ENCODE measurements at regions not wholly inside any gene's neighbourhood (a gene's known extent, or its start where the extent isn't known, plus 50 kb on each side); places are given as distances from the start of the nearest gene placed in this dataset.

DNA sequence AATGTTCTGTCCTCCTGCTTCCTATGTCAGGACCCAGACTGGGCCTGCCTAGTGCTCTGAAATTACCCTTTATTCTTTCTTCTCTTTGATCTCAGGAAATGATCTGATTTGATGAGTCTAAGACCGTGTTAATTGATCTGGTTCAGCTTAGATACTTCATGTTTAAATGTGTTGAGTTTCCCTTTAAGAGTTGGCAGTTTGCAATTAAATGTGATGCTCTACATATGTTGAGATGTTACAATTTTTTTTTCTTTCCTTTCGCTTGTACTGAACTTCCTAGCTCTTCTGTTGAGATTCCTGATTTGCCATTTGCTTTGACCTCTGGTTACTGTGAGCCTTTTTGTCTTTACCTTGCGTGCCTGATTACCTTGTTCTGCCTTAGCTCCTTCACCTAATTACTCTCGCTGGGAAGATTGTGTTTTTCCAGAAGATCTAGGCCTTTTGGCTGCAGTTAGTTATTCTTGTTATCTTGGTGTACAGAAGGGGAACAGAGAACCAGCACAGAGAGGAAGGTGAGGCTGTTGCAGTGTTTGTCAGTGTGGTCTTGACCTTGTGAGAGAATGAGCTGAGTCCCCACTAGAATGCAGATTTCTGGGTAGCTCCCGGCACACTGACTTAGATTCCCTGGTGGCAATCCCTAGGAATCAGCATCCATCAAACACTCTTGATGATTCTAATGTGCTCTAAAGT, 203.6 kb downstream of the EDEM1 start:
- Mint-ChIP-seq H3K9me3 (no peaks in the 10 kb centered on the region), H3K4me1 (ENCODE audit: low read depth) (peaks cover 20% of the 10 kb centered on the region), H3K27me3 (no peaks in the 10 kb centered on the region), H3K27ac (no peak overlapping the region), H3K36me3 (ENCODE audit: low read depth) (no peaks in the 10 kb centered on the region), H3K4me3 (no peak overlapping the region)
- intact Hi-C loops (cut with micrococcal nuclease), result no loop called here

GRCh38 chr3:5401002-5401401, 213.5 kb downstream of the EDEM1 start:
- Mint-ChIP-seq H3K4me1 (ENCODE audit: low read depth) (no peaks in the 10 kb centered on the region), H3K9me3 (peaks cover 10% of the 10 kb centered on the region), H3K27me3 (no peaks in the 10 kb centered on the region), H3K4me3 (no peak overlapping the region), H3K27ac (no peak overlapping the region), H3K36me3 (ENCODE audit: low read depth) (no peaks in the 10 kb centered on the region)
- intact Hi-C loops (cut with micrococcal nuclease), result no loop called here

DNA sequence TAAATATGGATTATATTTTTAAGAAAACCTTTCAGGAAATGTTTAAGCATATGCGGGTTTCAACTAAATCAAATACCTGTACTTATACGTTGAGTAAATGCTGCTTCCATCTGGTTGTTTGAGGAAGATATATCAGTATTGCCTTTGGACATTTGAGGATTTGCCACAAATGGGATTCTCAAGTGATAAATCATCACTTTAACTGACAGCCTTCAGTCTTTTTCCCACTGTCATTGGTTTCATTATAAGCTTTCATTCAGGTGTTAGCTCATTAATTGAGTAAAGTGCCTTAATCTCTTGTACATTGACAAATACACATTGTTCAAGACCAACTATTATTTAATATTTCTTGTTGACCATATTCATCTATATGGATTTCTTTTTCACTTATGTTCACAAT, 217.2 kb downstream of the EDEM1 start:
- Mint-ChIP-seq H3K27me3 (no peaks in the 10 kb centered on the region), H3K4me3 (no peak overlapping the region), H3K36me3 (ENCODE audit: low read depth) (no peaks in the 10 kb centered on the region), H3K4me1 (ENCODE audit: low read depth) (no peaks in the 10 kb centered on the region), H3K27ac (no peak overlapping the region), H3K9me3 (peaks cover 10% of the 10 kb centered on the region)
- intact Hi-C loops (cut with micrococcal nuclease), result no loop called here

GRCh38 chr3:5411786-5412185, 224.3 kb downstream of the EDEM1 start:
- no peak overlapping the region for H3K4me3 Mint-ChIP-seq
- H3K9me3 Mint-ChIP-seq, result peaks cover 22% of the 10 kb centered on the region
- H3K4me1 Mint-ChIP-seq (ENCODE audit: low read depth), result no peaks in the 10 kb centered on the region
- no peak overlapping the region for H3K27ac Mint-ChIP-seq
- no peaks in the 10 kb centered on the region for H3K36me3 Mint-ChIP-seq (ENCODE audit: low read depth)
- H3K27me3 Mint-ChIP-seq, result peaks cover 2% of the 10 kb centered on the region
- intact Hi-C loops (cut with micrococcal nuclease), result no loop called here

DNA sequence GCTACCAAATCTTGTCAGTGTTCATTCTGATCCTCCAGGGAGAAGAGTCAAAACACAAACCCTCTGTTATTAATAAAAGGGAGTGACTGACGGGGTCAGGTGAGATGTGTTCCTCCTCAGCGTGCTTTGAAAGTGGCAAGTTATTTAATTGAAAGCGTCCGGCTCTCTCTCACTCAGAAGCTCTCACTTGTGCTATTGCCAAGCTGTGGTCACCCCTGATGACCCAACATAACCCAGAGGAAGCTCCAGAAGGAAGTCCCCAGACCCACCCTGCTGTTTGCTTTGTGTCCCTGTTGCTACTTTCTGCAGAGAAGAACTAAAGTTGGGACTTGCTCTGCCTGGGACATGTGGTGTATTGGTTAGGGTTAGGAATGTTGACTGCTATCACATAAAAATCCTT, 235.6 kb downstream of the EDEM1 start:
- Mint-ChIP-seq H3K4me1 (ENCODE audit: low read depth) (peaks cover 47% of the 10 kb centered on the region), H3K9me3 (no peaks in the 10 kb centered on the region), H3K27ac (peak overlapping the region; percentile 86), H3K27me3 (peaks cover 11% of the 10 kb centered on the region), H3K4me3 (peak overlapping the region; percentile 42), H3K36me3 (ENCODE audit: low read depth) (no peaks in the 10 kb centered on the region)
- intact Hi-C loops (cut with micrococcal nuclease), result loop anchor here (10.0 kb wide), 1 partner anchor 118 kb away; no protein-coding TSS in a partner anchor

GRCh38 chr3:5423523-5423922, 236.0 kb downstream of the EDEM1 start:
- no peaks in the 10 kb centered on the region for H3K9me3 Mint-ChIP-seq
- H3K27me3 Mint-ChIP-seq, result peaks cover 15% of the 10 kb centered on the region
- H3K4me3 Mint-ChIP-seq, result peak overlapping the region; percentile 42
- peak overlapping the region; percentile 86 for H3K27ac Mint-ChIP-seq
- intact Hi-C loops (cut with micrococcal nuclease), result loop anchor here (10.0 kb wide), 1 partner anchor 119 kb away; no protein-coding TSS in a partner anchor
- no peaks in the 10 kb centered on the region for H3K36me3 Mint-ChIP-seq (ENCODE audit: low read depth)
- peaks cover 52% of the 10 kb centered on the region for H3K4me1 Mint-ChIP-seq (ENCODE audit: low read depth)

DNA sequence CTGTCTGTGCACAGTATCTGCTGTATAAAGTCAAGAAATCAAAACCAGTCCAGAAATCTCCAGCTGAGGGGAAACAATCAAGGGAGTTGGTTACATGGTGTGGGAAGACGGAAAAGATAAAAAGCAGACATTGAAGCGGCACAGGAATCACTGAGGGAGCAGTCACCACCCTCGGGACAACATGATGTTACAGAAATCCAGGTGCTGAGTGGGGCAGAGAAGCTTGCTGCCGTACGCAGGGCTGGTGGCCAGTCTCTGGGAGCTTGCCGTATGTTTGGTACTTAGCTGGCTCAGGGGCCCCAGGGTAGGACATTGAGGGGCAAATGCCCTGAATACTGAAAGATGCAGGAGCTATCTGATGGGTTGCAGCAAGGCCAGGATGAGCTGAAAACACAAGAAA, 237.9 kb downstream of the EDEM1 start:
- peaks cover 63% of the 10 kb centered on the region for H3K4me1 Mint-ChIP-seq (ENCODE audit: low read depth)
- H3K4me3 Mint-ChIP-seq, result no peak overlapping the region
- H3K36me3 Mint-ChIP-seq (ENCODE audit: low read depth), result no peaks in the 10 kb centered on the region
- intact Hi-C loops (cut with micrococcal nuclease), result loop anchor here (5.0 to 10.0 kb wide), 2 partner anchors 37 to 121 kb away; no protein-coding TSS in a partner anchor
- H3K9me3 Mint-ChIP-seq, result no peaks in the 10 kb centered on the region
- peaks cover 20% of the 10 kb centered on the region for H3K27me3 Mint-ChIP-seq
- H3K27ac Mint-ChIP-seq, result peak overlapping the region; percentile 54

- H3K4me1 Mint-ChIP-seq (ENCODE audit: low read depth), result peaks cover 71% of the 10 kb centered on the region
- H3K27ac Mint-ChIP-seq, result peak overlapping the region; percentile 54
- peaks cover 22% of the 10 kb centered on the region for H3K27me3 Mint-ChIP-seq
- intact Hi-C loops (cut with micrococcal nuclease), result loop anchor here (1.0 to 10.0 kb wide), 4 partner anchors 36 to 1373 kb away; no protein-coding TSS in a partner anchor
- no peaks in the 10 kb centered on the region for H3K36me3 Mint-ChIP-seq (ENCODE audit: low read depth)
- no peaks in the 10 kb centered on the region for H3K9me3 Mint-ChIP-seq
- no peak overlapping the region for H3K4me3 Mint-ChIP-seq
Observed at GRCh38 chr3:5426094-5426883, 238.8 kb downstream of the EDEM1 start.

GRCh38 chr3:5427021-5427420, 239.5 kb downstream of the EDEM1 start:
- peaks cover 22% of the 10 kb centered on the region for H3K27me3 Mint-ChIP-seq
- no peak overlapping the region for H3K27ac Mint-ChIP-seq
- H3K9me3 Mint-ChIP-seq, result no peaks in the 10 kb centered on the region
- H3K4me1 Mint-ChIP-seq (ENCODE audit: low read depth), result peaks cover 78% of the 10 kb centered on the region
- no peaks in the 10 kb centered on the region for H3K36me3 Mint-ChIP-seq (ENCODE audit: low read depth)
- no peak overlapping the region for H3K4me3 Mint-ChIP-seq
- intact Hi-C loops (cut with micrococcal nuclease), result loop anchor here (2.0 to 10.0 kb wide), 3 partner anchors 35 to 1372 kb away; no protein-coding TSS in a partner anchor

- Mint-ChIP-seq H3K4me1 (ENCODE audit: low read depth) (peaks cover 75% of the 10 kb centered on the region), H3K27ac (no peak overlapping the region), H3K9me3 (no peaks in the 10 kb centered on the region), H3K27me3 (peaks cover 22% of the 10 kb centered on the region), H3K36me3 (ENCODE audit: low read depth) (no peaks in the 10 kb centered on the region), H3K4me3 (no peak overlapping the region)
- intact Hi-C loops (cut with micrococcal nuclease), result loop anchor here (2.0 to 10.0 kb wide), 3 partner anchors 34 to 1371 kb away; no protein-coding TSS in a partner anchor
Observed at GRCh38 chr3:5427938-5428337, 240.4 kb downstream of the EDEM1 start.

- H3K27me3 Mint-ChIP-seq, result peaks cover 22% of the 10 kb centered on the region
- H3K36me3 Mint-ChIP-seq (ENCODE audit: low read depth), result no peaks in the 10 kb centered on the region
- no peaks in the 10 kb centered on the region for H3K9me3 Mint-ChIP-seq
- intact Hi-C loops (cut with micrococcal nuclease), result loop anchor here (5.0 to 10.0 kb wide), 2 partner anchors 33 to 124 kb away; no protein-coding TSS in a partner anchor
- no peak overlapping the region for H3K27ac Mint-ChIP-seq
- peaks cover 65% of the 10 kb centered on the region for H3K4me1 Mint-ChIP-seq (ENCODE audit: low read depth)
- no peak overlapping the region for H3K4me3 Mint-ChIP-seq
Observed at GRCh38 chr3:5428607-5429516, 241.4 kb downstream of the EDEM1 start.

- Mint-ChIP-seq H3K9me3 (no peaks in the 10 kb centered on the region), H3K27me3 (peaks cover 22% of the 10 kb centered on the region), H3K4me3 (no peak overlapping the region), H3K4me1 (ENCODE audit: low read depth) (peaks cover 59% of the 10 kb centered on the region), H3K36me3 (ENCODE audit: low read depth) (no peaks in the 10 kb centered on the region), H3K27ac (no peak overlapping the region)
- intact Hi-C loops (cut with micrococcal nuclease), result loop anchor here (5.0 to 10.0 kb wide), 2 partner anchors 33 to 125 kb away; no protein-coding TSS in a partner anchor
Observed at GRCh38 chr3:5429517-5429890, 242.0 kb downstream of the EDEM1 start.

DNA sequence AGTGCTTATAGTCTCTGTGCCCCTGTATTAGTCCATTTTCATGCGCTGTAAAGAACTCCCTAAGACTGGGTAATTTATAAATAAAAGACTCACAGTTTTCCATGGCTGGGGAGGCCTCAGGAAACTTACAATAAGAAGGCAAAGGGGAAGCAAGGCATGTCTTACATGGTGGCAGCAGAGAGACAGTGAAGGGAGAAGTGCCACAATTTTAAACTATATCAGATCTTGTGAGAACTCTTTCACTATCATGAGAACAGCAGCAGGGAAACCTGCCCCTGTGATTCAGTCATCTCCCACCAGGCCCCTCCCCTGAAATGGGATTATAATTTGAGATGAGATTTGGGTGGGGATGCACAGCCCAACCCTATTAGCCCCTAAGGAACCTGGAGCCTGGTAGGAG, 243.2 kb downstream of the EDEM1 start:
- Mint-ChIP-seq H3K4me3 (no peak overlapping the region), H3K27ac (no peak overlapping the region), H3K36me3 (ENCODE audit: low read depth) (no peaks in the 10 kb centered on the region), H3K27me3 (peaks cover 21% of the 10 kb centered on the region), H3K4me1 (ENCODE audit: low read depth) (peaks cover 52% of the 10 kb centered on the region), H3K9me3 (no peaks in the 10 kb centered on the region)
- intact Hi-C loops (cut with micrococcal nuclease), result no loop called here
